Heart left ventricle (tissue), 13 donors: ENCODE measurements at regions not wholly inside any gene's neighbourhood (a gene's known extent, or its start where the extent isn't known, plus 50 kb on each side); places are given as distances from the start of the nearest gene placed in this dataset.

Experiments
- CTCF ChIP-seq, 12 donors: fragments of 200-600 bp; sonication (generic) in 4 of 12; IDR thresholded peaks; one replicate each; pipeline versions ENCODE4 v1.5.0 to v1.8.0; 2018 to 2022; ENCODE audit warnings: antibody characterized with exemption in 12 of 12, mild to moderate bottlenecking in 5 of 12
- POLR2A ChIP-seq, 2 donors: fragments of 450-650 bp; IDR thresholded peaks; one replicate each; pipeline ENCODE4 v1.6.1; 2017; ENCODE audit warnings: antibody characterized with exemption in 2 of 2, mild to moderate bottlenecking in 2 of 2, moderate library complexity in 2 of 2
- donor health status: ischemic (EF 13 %, LVEDD 7.1; RV severe dilation, severe dysfunction).
- donor health status: DM: no; HTN: yes; CAD: no.
- donor health status: DM: no; HTN: no; CAD: no.
- donor health status: ischemic (EF 25% LVEDD 6.9; RV normal size, moderate dysfunction).
- donor health status: ischemic (EF 25% LVEDD 5.7; RV mildly dilated, moderate dysfunction).
- donor health status: ischemic (EF 35%, LVEDD 5.7; RV mildly dilated, moderate dysfunction).
- donor health status: nonischemic (EF 11% LVEDD 7.7; RV severe dilation, severe dysfunction).
- donor health status: DM: yes; HTN: yes; CAD: no.
- donor health status: PGD.
- donor health status: ischemic (EF 29% LVEDD 5.4; RV normal size, mild dysfunction).
- donor health status: nonischemic (EF 23%, LVEDD 6.1; RV moderate dilation, normal function).

GRCh38 chr4:14317351-14317750 is 684.9 kb upstream of the CPEB2 start:
- TF ChIP-seq CTCF (IDR thresholded peaks at IDR 0.05) = no peak
- TF ChIP-seq POLR2A (IDR thresholded peaks at IDR 0.05) = no peak
